Transverse colon (tissue), 4 donors: ENCODE measurements at regions not wholly inside any gene's neighbourhood (a gene's known extent, or its start where the extent isn't known, plus 50 kb on each side); places are given as distances from the start of the nearest gene placed in this dataset.

ENCODE experiments used
- DNase-seq: peaks from one replicate; pipeline ENCODE4 v3.0.0-alpha.2; 2019
- H3K27ac ChIP-seq, 4 donors: fragments of 200-600 bp; sonication (generic); 2 replicates each; pipeline ENCODE4 v1.5.1; 2016 to 2018; ENCODE audit warnings: inconsistent platforms in 4 of 4
- H3K27me3 ChIP-seq: fragments of 200-600 bp; sonication (generic); 2 replicates; pipeline ENCODE4 v1.5.1; 2017; ENCODE audit warnings: inconsistent platforms
- H3K36me3 ChIP-seq, 4 donors: fragments of 200-600 bp; sonication (generic); 2 replicates each; pipeline ENCODE4 v1.5.1; 2017 to 2019; ENCODE audit warnings: inconsistent platforms in 4 of 4
- H3K4me1 ChIP-seq, 4 donors: fragments of 200-600 bp; sonication (generic); 2 replicates each; pipeline ENCODE4 v1.5.1; 2017 to 2020; ENCODE audit warnings: inconsistent platforms in 4 of 4
- H3K4me3 ChIP-seq, 4 donors: fragments of 200-600 bp; sonication (generic); 1 replicate in 1 of 4; 2 replicates in 3 of 4; pipeline versions ENCODE4 v1.5.1 to v1.6.1; 2017 to 2019; ENCODE audit warnings: inconsistent platforms in 4 of 4
- H3K9me3 ChIP-seq, 2 donors: fragments of 200-600 bp; sonication (generic); 2 replicates each; pipeline ENCODE4 v1.5.1; 2017 to 2019; ENCODE audit warnings: inconsistent platforms in 2 of 2
- EP300 ChIP-seq: sonication (generic); formaldehyde crosslinking; IDR thresholded peaks from one replicate; pipeline ENCODE4 v1.6.1; 2017; ENCODE audit warnings: antibody characterized with exemption, low read depth
- POLR2A ChIP-seq: fragments of 450-650 bp; IDR thresholded peaks from one replicate; pipeline ENCODE4 v1.6.1; 2016; ENCODE audit warnings: antibody characterized with exemption, mild to moderate bottlenecking, moderate library complexity
- POLR2AphosphoS5 ChIP-seq, 3 donors: sonication (generic); formaldehyde crosslinking; IDR thresholded peaks; one replicate each; pipeline ENCODE4 v1.6.1; 2016; ENCODE audit warnings: antibody characterized with exemption in 3 of 3
- WGBS, 2 donors: methylation state at CpG; one replicate each; pipeline ENCODE4 v1.1.5; 2018; ENCODE audit warnings: low coverage in 1 of 2; 5-methylcytosine and 5-hydroxymethylcytosine counted together
- in situ Hi-C, 4 donors: fragments of 200-750 bp; cut with MboI; loops; one replicate each; pipeline versions ENCODE4 v1.15.0 to v1.15.1; 2017; ENCODE audit warnings: low sequenced_read_pairs in 3 of 4, low pct_ligation_motif_present in 1 of 4, low pct_unique_long_range_greater_than_20kb in 1 of 4
- intact Hi-C: fragments of 100-400 bp; cut with DNase I; formaldehyde crosslinking; loops from one replicate; pipeline ENCODE4 v1.15.1; 2023; ENCODE audit warnings: low total_unique reads
- TF ChIP-seq, protein P1 (sequence below), 5 experiments: fragments of 200-600 bp in 3 of 5; fragments of 450-650 bp in 2 of 5; sonication (generic) in 3 of 5; IDR thresholded peaks; 1 replicate in 2 of 5; 2 replicates in 3 of 5; pipeline ENCODE4 v1.5.1; 2016 to 2017; ENCODE audit warnings: antibody characterized with exemption in 5 of 5, inconsistent platforms in 3 of 5, mild to moderate bottlenecking in 2 of 5, moderate library complexity in 1 of 5

DNA sequence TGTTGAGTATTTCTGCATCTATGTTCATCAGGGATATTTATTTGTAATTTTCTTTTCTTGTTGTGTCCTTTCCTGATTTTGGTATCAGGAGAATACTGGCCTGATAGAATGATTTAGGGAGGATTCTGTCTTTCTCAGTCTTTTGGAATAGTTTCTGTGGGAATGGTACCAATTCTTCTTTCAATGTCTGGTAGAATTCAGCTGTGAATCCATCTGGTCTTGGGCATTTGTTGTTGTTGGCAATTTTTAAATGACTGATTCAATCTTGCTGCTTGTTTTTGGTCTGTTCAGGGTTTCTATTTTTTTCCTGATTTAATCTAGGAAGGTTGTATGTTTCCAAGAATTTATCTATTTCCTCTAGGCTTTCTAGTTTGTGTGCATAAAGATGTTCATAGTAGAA is 170.9 kb upstream of the PDE3A start:
- Histone ChIP-seq H3K4me3 (no peak overlapping the region), H3K4me1 (no peaks in the 10 kb centered on the region), H3K36me3 (no peaks in the 10 kb centered on the region), H3K27ac (no peak overlapping the region), H3K9me3 (no peaks in the 10 kb centered on the region), H3K27me3 (no peaks in the 10 kb centered on the region)
- intact Hi-C loops = no loop called here
- TF ChIP-seq POLR2A (no peak), EP300 (no peak), POLR2AphosphoS5 (IDR thresholded peaks at IDR 0.05) (no peak)
- TF ChIP-seq, protein P1, sequence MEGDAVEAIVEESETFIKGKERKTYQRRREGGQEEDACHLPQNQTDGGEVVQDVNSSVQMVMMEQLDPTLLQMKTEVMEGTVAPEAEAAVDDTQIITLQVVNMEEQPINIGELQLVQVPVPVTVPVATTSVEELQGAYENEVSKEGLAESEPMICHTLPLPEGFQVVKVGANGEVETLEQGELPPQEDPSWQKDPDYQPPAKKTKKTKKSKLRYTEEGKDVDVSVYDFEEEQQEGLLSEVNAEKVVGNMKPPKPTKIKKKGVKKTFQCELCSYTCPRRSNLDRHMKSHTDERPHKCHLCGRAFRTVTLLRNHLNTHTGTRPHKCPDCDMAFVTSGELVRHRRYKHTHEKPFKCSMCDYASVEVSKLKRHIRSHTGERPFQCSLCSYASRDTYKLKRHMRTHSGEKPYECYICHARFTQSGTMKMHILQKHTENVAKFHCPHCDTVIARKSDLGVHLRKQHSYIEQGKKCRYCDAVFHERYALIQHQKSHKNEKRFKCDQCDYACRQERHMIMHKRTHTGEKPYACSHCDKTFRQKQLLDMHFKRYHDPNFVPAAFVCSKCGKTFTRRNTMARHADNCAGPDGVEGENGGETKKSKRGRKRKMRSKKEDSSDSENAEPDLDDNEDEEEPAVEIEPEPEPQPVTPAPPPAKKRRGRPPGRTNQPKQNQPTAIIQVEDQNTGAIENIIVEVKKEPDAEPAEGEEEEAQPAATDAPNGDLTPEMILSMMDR (IDR thresholded peaks at IDR 0.05) = no peak
- DNase-seq = no peak
- in situ Hi-C loops = no loop called here

DNA sequence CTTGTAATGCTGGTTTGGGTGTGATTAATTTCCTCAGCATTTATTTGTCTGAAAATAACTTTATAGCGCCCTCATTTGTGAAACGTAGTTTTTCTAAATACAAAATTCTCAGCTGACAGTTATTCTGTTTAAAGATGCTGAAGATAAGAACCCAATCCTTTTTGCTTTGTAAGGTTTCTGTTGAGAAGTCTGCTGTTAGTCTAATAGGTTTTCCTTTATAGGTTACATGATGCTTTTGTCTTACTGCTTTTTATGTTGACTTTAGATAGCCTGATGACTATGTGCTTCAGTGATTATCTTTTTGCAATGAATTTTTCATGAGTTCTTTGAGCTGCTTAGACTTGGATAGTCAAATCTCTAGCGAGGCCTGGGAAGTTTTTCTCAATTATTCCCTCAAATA is 168.6 kb upstream of the PDE3A start:
- H3K27ac ChIP-seq = no peak overlapping the region
- in situ Hi-C loops (loop anchor here in 1 of 4 donors (25.0 kb wide), 1 partner anchor 437 kb away; no protein-coding TSS in a partner anchor), intact Hi-C loops (no loop called here)
- no peak overlapping the region for H3K4me3 ChIP-seq
- TF ChIP-seq POLR2A (no peak), EP300 (no peak), POLR2AphosphoS5 (IDR thresholded peaks at IDR 0.05) (no peak)
- TF ChIP-seq, protein P1 (IDR thresholded peaks at IDR 0.05) = no peak
- no peaks in the 10 kb centered on the region for H3K9me3 ChIP-seq
- H3K27me3 ChIP-seq = no peaks in the 10 kb centered on the region
- DNase-seq = no peak
- H3K36me3 ChIP-seq = no peaks in the 10 kb centered on the region
- WGBS, 2 donors = 73 to 86% methylated on average over 3 of the region's 3 CpGs
- no peaks in the 10 kb centered on the region for H3K4me1 ChIP-seq

DNA sequence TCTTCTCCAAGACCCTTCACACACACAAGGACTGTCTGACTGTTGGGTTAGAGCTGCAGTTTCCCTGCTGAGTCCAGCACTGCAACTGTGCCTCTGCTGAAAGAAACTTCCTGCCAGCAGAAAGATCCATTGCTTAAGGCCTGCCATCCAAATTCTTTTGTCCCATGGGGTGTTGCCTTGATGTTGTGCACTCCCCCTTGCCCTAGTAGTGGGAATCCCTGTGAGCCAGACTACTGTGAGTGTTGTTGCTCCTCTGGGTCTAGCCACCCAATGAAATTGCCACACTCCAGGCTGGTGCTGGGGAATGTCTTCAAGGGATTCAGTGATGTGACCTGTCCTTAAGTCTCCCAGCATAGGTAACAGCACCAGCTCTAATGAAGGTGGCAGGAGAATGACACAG is 166.6 kb upstream of the PDE3A start:
- no peaks in the 10 kb centered on the region for H3K4me1 ChIP-seq
- TF ChIP-seq, protein P1 (IDR thresholded peaks at IDR 0.05) = no peak
- TF ChIP-seq EP300 (no peak), POLR2A (no peak), POLR2AphosphoS5 (IDR thresholded peaks at IDR 0.05) (no peak)
- intact Hi-C loops (no loop called here), in situ Hi-C loops (loop anchor here in 1 of 4 donors (25.0 kb wide), 1 partner anchor 439 kb away; no protein-coding TSS in a partner anchor)
- no peak overlapping the region for H3K4me3 ChIP-seq
- no peak overlapping the region for H3K27ac ChIP-seq
- no peaks in the 10 kb centered on the region for H3K36me3 ChIP-seq
- H3K9me3 ChIP-seq = no peaks in the 10 kb centered on the region
- no peak for DNase-seq
- no peaks in the 10 kb centered on the region for H3K27me3 ChIP-seq

DNA sequence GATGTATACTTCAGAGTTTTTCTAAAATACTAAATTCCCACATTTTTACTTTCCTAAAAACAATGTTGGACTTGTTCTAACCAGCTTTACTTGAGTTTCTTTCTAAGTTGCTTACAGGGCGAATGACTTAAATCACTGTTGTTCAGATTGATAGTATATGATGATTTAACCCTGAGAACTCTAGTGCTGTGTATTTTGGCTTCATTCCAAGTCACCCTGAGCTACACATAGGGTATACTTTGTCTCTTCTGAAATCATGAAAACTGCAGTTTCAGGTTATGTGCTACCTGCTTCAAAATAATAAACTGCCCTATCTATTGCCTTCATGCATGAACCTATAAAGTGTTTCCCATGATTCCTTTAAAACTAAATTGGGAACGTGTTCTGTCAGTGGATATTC is 162.5 kb upstream of the PDE3A start:
- no peaks in the 10 kb centered on the region for H3K36me3 ChIP-seq
- H3K4me3 ChIP-seq = no peak overlapping the region
- no peak overlapping the region for H3K27ac ChIP-seq
- no peaks in the 10 kb centered on the region for H3K27me3 ChIP-seq
- in situ Hi-C loops = loop anchor here in 1 of 4 donors (25.0 kb wide), 1 partner anchor 444 kb away; no protein-coding TSS in a partner anchor
- intact Hi-C loops = no loop called here
- DNase-seq = no peak
- 40 to 52% methylated on average over 2 of the region's 2 CpGs for WGBS, 2 donors
- H3K9me3 ChIP-seq = no peaks in the 10 kb centered on the region
- TF ChIP-seq EP300 (no peak), POLR2A (no peak)
- TF ChIP-seq, protein P1 (IDR thresholded peaks at IDR 0.05) = no peak
- peaks cover 0 to 1% (median under 1%) of the 10 kb centered on the region in 4 donors for H3K4me1 ChIP-seq
